ENCODE measurements at regions not wholly inside any gene's neighbourhood (a gene's known extent, or its start where the extent isn't known, plus 50 kb on each side); places are given as distances from the start of the nearest gene placed in this dataset.

- ChIA-PET POLR2A (ENCODE audit: low non-redundant PET) (no interaction called here), CTCF (no interaction called here)
- no TSS peak for BruUV-seq (replicated peaks)
Measured at GRCh38 chr20:52624281-52624680, 347.9 kb upstream of the TSHZ2 start.

GRCh38 chr20:52622081-52622480 lies 350.1 kb upstream of the TSHZ2 start:
- TF ChIP-seq CTCF (conservative IDR thresholded peaks at IDR 0.05; ENCODE audit: low read depth, low read length) (no peak), EZH2 (IDR thresholded peaks at IDR 0.05; ENCODE audit: borderline replicate concordance, low read depth, low read length, poor library complexity, severe bottlenecking) (no peak)
- Histone ChIP-seq H3K27me3 (replicated peaks; ENCODE audit: insufficient read depth, low read depth, low read length, poor library complexity) (no peaks in the 10 kb centered on the region), H3K36me3 (ENCODE audit: insufficient read depth, low read length, poor library complexity, severe bottlenecking) (no peaks in the 10 kb centered on the region), H3K4me3 (ENCODE audit: low read depth, low read length, poor library complexity, severe bottlenecking) (no peak overlapping the region), H3K27ac (ENCODE audit: low read depth, low read length, poor library complexity, severe bottlenecking) (no peak overlapping the region), H3K9me3 (ENCODE audit: low read depth, low read length, poor library complexity, severe bottlenecking) (no peaks in the 10 kb centered on the region), H3K4me1 (ENCODE audit: insufficient read depth, low read length, poor library complexity, severe bottlenecking) (no peaks in the 10 kb centered on the region)
- no peak for DNase-seq (ENCODE audit: low spot score)
- BruUV-seq (replicated peaks), result no TSS peak
- CTCF ChIA-PET, result no interaction called here
- intact Hi-C loops (cut with micrococcal nuclease; ENCODE audit: unreplicated experiment), result no loop called here
- POLR2A ChIA-PET (ENCODE audit: low non-redundant PET), result no interaction called here

More at GRCh38 chr20:52624281-52624680, 347.9 kb upstream of the TSHZ2 start:
- no peak for DNase-seq (ENCODE audit: low spot score)
- Histone ChIP-seq H3K9me3 (ENCODE audit: low read depth, low read length, poor library complexity, severe bottlenecking) (no peaks in the 10 kb centered on the region), H3K36me3 (ENCODE audit: insufficient read depth, low read length, poor library complexity, severe bottlenecking) (no peaks in the 10 kb centered on the region), H3K4me1 (ENCODE audit: insufficient read depth, low read length, poor library complexity, severe bottlenecking) (no peaks in the 10 kb centered on the region), H3K27me3 (replicated peaks; ENCODE audit: insufficient read depth, low read depth, low read length, poor library complexity) (no peaks in the 10 kb centered on the region), H3K27ac (ENCODE audit: low read depth, low read length, poor library complexity, severe bottlenecking) (no peak overlapping the region), H3K4me3 (ENCODE audit: low read depth, low read length, poor library complexity, severe bottlenecking) (no peak overlapping the region)
- no peak for TF ChIP-seq CTCF (conservative IDR thresholded peaks at IDR 0.05; ENCODE audit: low read depth, low read length)
- no peak for TF ChIP-seq EZH2 (IDR thresholded peaks at IDR 0.05; ENCODE audit: borderline replicate concordance, low read depth, low read length, poor library complexity, severe bottlenecking)
- intact Hi-C loops (cut with micrococcal nuclease; ENCODE audit: unreplicated experiment), result no loop called here

GRCh38 chr20:52621401-52621800 lies 350.8 kb upstream of the TSHZ2 start:
- intact Hi-C loops (cut with micrococcal nuclease; ENCODE audit: unreplicated experiment), result no loop called here
- BruUV-seq (replicated peaks), result no TSS peak
- CTCF ChIA-PET, result no interaction called here

More at GRCh38 chr20:52621401-52621800, 350.8 kb upstream of the TSHZ2 start:
- Histone ChIP-seq H3K9me3 (ENCODE audit: low read depth, low read length, poor library complexity, severe bottlenecking) (no peaks in the 10 kb centered on the region), H3K27ac (ENCODE audit: low read depth, low read length, poor library complexity, severe bottlenecking) (no peak overlapping the region), H3K27me3 (replicated peaks; ENCODE audit: insufficient read depth, low read depth, low read length, poor library complexity) (no peaks in the 10 kb centered on the region), H3K4me1 (ENCODE audit: insufficient read depth, low read length, poor library complexity, severe bottlenecking) (no peaks in the 10 kb centered on the region), H3K36me3 (ENCODE audit: insufficient read depth, low read length, poor library complexity, severe bottlenecking) (no peaks in the 10 kb centered on the region), H3K4me3 (ENCODE audit: low read depth, low read length, poor library complexity, severe bottlenecking) (no peak overlapping the region)
- DNase-seq (ENCODE audit: low spot score), result no peak
- POLR2A ChIA-PET (ENCODE audit: low non-redundant PET), result no interaction called here
- TF ChIP-seq CTCF (conservative IDR thresholded peaks at IDR 0.05; ENCODE audit: low read depth, low read length) (no peak), EZH2 (IDR thresholded peaks at IDR 0.05; ENCODE audit: borderline replicate concordance, low read depth, low read length, poor library complexity, severe bottlenecking) (no peak)
